ENCODE measurements at regions not wholly inside any gene's neighbourhood (a gene's known extent, or its start where the extent isn't known, plus 50 kb on each side); places are given as distances from the start of the nearest gene placed in this dataset.
"Not testable (repeated sequence)": the region's sequence is repeated elsewhere in the genome, so short reads cannot be mapped to it uniquely, and the experiment has no call there.

DNA sequence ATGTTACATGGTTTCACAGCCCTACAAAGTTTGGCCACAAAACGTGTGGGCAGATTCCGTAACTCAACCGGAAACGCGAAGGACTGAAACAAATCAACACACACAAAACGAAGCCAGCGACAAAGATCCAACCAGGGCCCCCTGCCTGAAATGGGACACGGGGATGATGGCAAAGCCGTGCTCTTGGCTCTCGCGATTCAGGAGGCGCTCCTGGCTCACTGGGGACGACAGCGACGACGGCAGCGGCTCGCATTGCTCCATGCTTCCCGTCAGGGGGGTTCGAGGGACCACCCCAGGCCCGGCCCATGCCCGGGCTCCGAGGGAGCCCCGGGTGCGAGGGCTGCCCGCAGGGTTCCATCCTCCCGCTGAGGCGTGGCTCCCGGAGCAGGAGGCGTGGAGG is 4786.8 kb upstream of the OR11H1 start:
- DNase-seq, result no peak
- Histone ChIP-seq H3K9ac (ENCODE audit: extremely low read depth, insufficient read length, low read length) (no peak overlapping the region), H3K27ac (ENCODE audit: insufficient read length, low read depth, low read length) (no peak overlapping the region), H3K56ac (ENCODE audit: insufficient read length, low read depth, low read length) (no peak overlapping the region), H2AFZ (ENCODE audit: low read length) (no peak overlapping the region), H3K27me3 (ENCODE audit: insufficient read depth, low read length) (no peaks in the 10 kb centered on the region), H3T11ph (ENCODE audit: low read length) (no peak overlapping the region), H2BK120ac (ENCODE audit: low read depth, low read length, poor library complexity, severe bottlenecking) (no peak overlapping the region), H3K18ac (ENCODE audit: insufficient read length, low read depth, low read length) (no peak overlapping the region), H3K4ac (ENCODE audit: low read depth, low read length) (no peak overlapping the region), H2AK5ac (ENCODE audit: insufficient read length, low read length) (no peak overlapping the region), H3K9me3 (ENCODE audit: control insufficient read depth, low read depth, low read length) (peaks cover 53% of the 10 kb centered on the region), H2BK5ac (ENCODE audit: insufficient read length, low read length) (no peak overlapping the region), H3K4me2 (ENCODE audit: insufficient read depth, insufficient read length, low read length) (no peak overlapping the region), H3K23me2 (ENCODE audit: insufficient read length, low read depth, low read length, poor library complexity, severe bottlenecking) (no peaks in the 10 kb centered on the region), H2BK12ac (ENCODE audit: insufficient read length, low read depth, low read length) (no peak overlapping the region), H4K91ac (ENCODE audit: insufficient read length, low read depth, low read length) (no peak overlapping the region), H2BK15ac (ENCODE audit: low read depth, low read length) (no peak overlapping the region), H4K20me1 (ENCODE audit: control insufficient read depth, insufficient read depth, insufficient read length) (no peaks in the 10 kb centered on the region), H3K23ac (ENCODE audit: insufficient read length, low read depth, low read length) (no peak overlapping the region), H3K79me2 (ENCODE audit: insufficient read depth, low read length) (no peaks in the 10 kb centered on the region), H4K5ac (ENCODE audit: insufficient read length, low read depth, low read length) (no peak overlapping the region), H2BK20ac (ENCODE audit: low read depth, low read length, poor library complexity, severe bottlenecking) (no peak overlapping the region), H3K79me1 (ENCODE audit: insufficient read depth, low read depth, low read length, poor library complexity, severe bottlenecking) (no peaks in the 10 kb centered on the region), H3K4me1 (ENCODE audit: insufficient read depth, low read length) (no peaks in the 10 kb centered on the region), H4K8ac (replicated peaks; ENCODE audit: insufficient read length, low read depth, low read length) (no peak overlapping the region), H3K14ac (ENCODE audit: insufficient read depth, low read length) (no peak overlapping the region)
- Mint-ChIP-seq H3K4me3 (no peak overlapping the region), H3K36me3 (ENCODE audit: insufficient read depth in 1 of 3, low read depth in 3 of 3) (peaks cover 42 to 51% (median 45%) of the 10 kb centered on the region in 3 experiments), H3K27me3 (ENCODE audit: low read depth) (peaks cover 8% of the 10 kb centered on the region), H3K9me3 (peaks cover 78 to 85% of the 10 kb centered on the region in 2 experiments), H3K27ac (no peak overlapping the region), H3K4me1 (no peaks in the 10 kb centered on the region)
- TF ChIP-seq, protein P1, sequence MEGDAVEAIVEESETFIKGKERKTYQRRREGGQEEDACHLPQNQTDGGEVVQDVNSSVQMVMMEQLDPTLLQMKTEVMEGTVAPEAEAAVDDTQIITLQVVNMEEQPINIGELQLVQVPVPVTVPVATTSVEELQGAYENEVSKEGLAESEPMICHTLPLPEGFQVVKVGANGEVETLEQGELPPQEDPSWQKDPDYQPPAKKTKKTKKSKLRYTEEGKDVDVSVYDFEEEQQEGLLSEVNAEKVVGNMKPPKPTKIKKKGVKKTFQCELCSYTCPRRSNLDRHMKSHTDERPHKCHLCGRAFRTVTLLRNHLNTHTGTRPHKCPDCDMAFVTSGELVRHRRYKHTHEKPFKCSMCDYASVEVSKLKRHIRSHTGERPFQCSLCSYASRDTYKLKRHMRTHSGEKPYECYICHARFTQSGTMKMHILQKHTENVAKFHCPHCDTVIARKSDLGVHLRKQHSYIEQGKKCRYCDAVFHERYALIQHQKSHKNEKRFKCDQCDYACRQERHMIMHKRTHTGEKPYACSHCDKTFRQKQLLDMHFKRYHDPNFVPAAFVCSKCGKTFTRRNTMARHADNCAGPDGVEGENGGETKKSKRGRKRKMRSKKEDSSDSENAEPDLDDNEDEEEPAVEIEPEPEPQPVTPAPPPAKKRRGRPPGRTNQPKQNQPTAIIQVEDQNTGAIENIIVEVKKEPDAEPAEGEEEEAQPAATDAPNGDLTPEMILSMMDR (conservative IDR thresholded peaks at IDR 0.05), result no peak
- no CpG with 5 or more reads among the region's 30 CpGs for WGBS (ENCODE audit: extremely low coverage, insufficient read length, low lambda C conversion rate)

DNA sequence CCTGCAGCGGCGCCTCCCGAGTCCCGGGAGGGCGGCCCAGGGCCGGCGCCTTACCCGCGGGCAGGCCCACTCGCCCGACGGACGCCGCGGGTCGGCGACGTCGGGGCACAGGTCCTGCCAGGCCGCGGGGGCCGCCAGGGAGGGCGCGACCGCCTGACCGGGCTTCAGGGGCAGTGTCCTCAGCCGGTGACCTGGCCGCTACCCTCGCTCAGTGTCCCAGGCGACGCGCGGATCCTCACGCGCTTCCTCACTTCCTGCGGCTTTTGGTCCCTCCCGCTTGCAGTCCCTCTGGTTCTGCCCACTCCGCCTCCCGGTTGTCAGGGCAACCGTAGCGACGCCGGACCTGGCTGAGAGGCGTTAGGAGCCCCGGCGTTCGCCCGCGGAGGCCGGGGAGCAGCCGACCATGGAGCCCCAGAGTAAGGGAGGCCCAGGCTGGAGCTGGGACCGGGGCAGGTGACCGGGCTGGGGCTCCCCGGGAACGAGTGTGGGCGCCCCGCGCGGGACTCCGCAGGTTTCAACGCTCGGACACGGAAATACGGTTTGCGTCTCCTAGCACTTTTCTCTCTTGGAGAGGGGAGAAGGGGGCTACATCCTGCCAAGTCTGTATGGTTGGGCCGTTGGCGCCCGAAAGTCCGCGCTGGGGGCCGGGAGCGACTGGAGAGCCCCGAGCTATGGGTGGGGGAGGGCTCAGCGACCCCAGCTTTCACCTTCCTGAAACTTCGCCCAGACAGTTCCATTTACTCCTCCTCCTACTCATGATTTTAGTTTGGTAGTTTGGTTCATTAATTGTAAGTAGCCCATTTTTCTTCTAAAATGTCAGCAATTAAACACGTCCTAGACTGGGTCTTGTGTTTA is 4786.0 kb upstream of the OR11H1 start:
- not testable (repeated sequence) for H3K23ac ChIP-seq (ENCODE audit: insufficient read length, low read depth, low read length); H3K4me3 Mint-ChIP-seq; H3K27ac Mint-ChIP-seq; H3K27me3 ChIP-seq (ENCODE audit: insufficient read depth, low read length); H3K18ac ChIP-seq (ENCODE audit: insufficient read length, low read depth, low read length); H3T11ph ChIP-seq (ENCODE audit: low read length); H3K27ac ChIP-seq (ENCODE audit: insufficient read length, low read depth, low read length); H3K4me1 ChIP-seq (ENCODE audit: insufficient read depth, low read length); H3K4me1 Mint-ChIP-seq; H2BK5ac ChIP-seq (ENCODE audit: insufficient read length, low read length); H2AK5ac ChIP-seq (ENCODE audit: insufficient read length, low read length); H3K9ac ChIP-seq (ENCODE audit: extremely low read depth, insufficient read length, low read length); H2BK15ac ChIP-seq (ENCODE audit: low read depth, low read length); DNase-seq; H2BK20ac ChIP-seq (ENCODE audit: low read depth, low read length, poor library complexity, severe bottlenecking); H4K91ac ChIP-seq (ENCODE audit: insufficient read length, low read depth, low read length); H3K79me1 ChIP-seq (ENCODE audit: insufficient read depth, low read depth, low read length, poor library complexity, severe bottlenecking); H3K27me3 Mint-ChIP-seq (ENCODE audit: low read depth); H3K14ac ChIP-seq (ENCODE audit: insufficient read depth, low read length); H3K56ac ChIP-seq (ENCODE audit: insufficient read length, low read depth, low read length); H4K20me1 ChIP-seq (ENCODE audit: control insufficient read depth, insufficient read depth, insufficient read length); H2BK12ac ChIP-seq (ENCODE audit: insufficient read length, low read depth, low read length); H3K4me2 ChIP-seq (ENCODE audit: insufficient read depth, insufficient read length, low read length); H2AFZ ChIP-seq (ENCODE audit: low read length); H3K23me2 ChIP-seq (ENCODE audit: insufficient read length, low read depth, low read length, poor library complexity, severe bottlenecking); H3K4ac ChIP-seq (ENCODE audit: low read depth, low read length); H3K79me2 ChIP-seq (ENCODE audit: insufficient read depth, low read length); H4K5ac ChIP-seq (ENCODE audit: insufficient read length, low read depth, low read length); H2BK120ac ChIP-seq (ENCODE audit: low read depth, low read length, poor library complexity, severe bottlenecking); H4K8ac ChIP-seq (replicated peaks; ENCODE audit: insufficient read length, low read depth, low read length)
- no CpG with 5 or more reads among the region's 76 CpGs for WGBS (ENCODE audit: extremely low coverage, insufficient read length, low lambda C conversion rate)
- peaks cover 53% of the 10 kb centered on the region for H3K9me3 ChIP-seq (ENCODE audit: control insufficient read depth, low read depth, low read length)
- H3K36me3 Mint-ChIP-seq (ENCODE audit: insufficient read depth in 1 of 3, low read depth in 3 of 3), result peaks cover 42 to 47% (median 45%) of the 10 kb centered on the region in 3 experiments
- H3K9me3 Mint-ChIP-seq, result peaks cover 78 to 84% of the 10 kb centered on the region in 2 experiments
